ENCODE measurements at regions not wholly inside any gene's neighbourhood (a gene's known extent, or its start where the extent isn't known, plus 50 kb on each side); places are given as distances from the start of the nearest gene placed in this dataset.

DNA sequence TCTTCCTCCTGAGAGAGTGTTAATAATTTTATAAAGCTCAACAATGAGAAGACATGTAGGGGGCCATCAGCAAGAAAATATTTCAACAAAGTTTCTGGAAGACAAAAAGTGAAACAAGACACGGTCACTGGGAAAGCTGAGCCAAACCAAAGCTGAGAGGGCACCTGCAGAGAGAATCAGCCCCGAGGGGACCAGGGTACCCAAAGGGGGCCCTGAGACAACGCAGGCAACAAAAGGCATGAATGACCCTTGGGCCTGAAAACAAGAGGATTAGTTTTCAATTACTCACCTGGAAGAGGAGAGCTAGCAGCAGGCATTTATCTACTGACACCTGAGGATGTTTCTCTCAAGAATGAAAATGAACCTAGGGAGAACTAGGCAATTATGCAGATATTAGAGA, 461.2 kb upstream of the MGMT start:
- Histone ChIP-seq H3K27me3 (ENCODE audit: control insufficient read depth in 3 of 3, insufficient read depth in 3 of 3, low read depth in 1 of 3, low read length in 3 of 3) (no peaks in the 10 kb centered on the region), H3K18ac (ENCODE audit: low read length) (no peak overlapping the region), H2AK5ac (ENCODE audit: low read depth, low read length) (no peak overlapping the region), H4K8ac (ENCODE audit: low read depth, low read length) (no peak overlapping the region), H3K79me1 (ENCODE audit: low read depth, low read length) (no peaks in the 10 kb centered on the region), H3K4me1 (ENCODE audit: control insufficient read depth in 2 of 2, insufficient read depth in 1 of 2, low read depth in 1 of 2, low read length in 2 of 2) (peaks cover 0 to 3% of the 10 kb centered on the region in 2 donors), H3K36me3 (replicated peaks in 1 of 2; ENCODE audit: control insufficient read depth in 2 of 2, insufficient read depth in 2 of 2, low read length in 2 of 2) (no peaks in the 10 kb centered on the region), H3K27ac (replicated peaks; ENCODE audit: low read length) (no peak overlapping the region), H2AFZ (ENCODE audit: low read length) (no peak overlapping the region), H3K23ac (ENCODE audit: low read depth, low read length, poor library complexity) (no peak overlapping the region), H3K14ac (ENCODE audit: low read length) (no peak overlapping the region), H3K9me3 (replicated peaks in 1 of 2; ENCODE audit: control insufficient read depth in 2 of 2, insufficient read depth in 1 of 2, low read depth in 1 of 2, low read length in 2 of 2) (no peaks in the 10 kb centered on the region), H2BK120ac (ENCODE audit: low read depth, low read length) (no peak overlapping the region), H3K4me3 (ENCODE audit: low read length in 2 of 2) (no peak overlapping the region), H3K4ac (ENCODE audit: low read length) (no peak overlapping the region), H2BK15ac (ENCODE audit: low read length) (no peak overlapping the region), H2BK12ac (ENCODE audit: low read length) (no peak overlapping the region), H2BK5ac (ENCODE audit: low read length) (no peak overlapping the region), H4K91ac (ENCODE audit: low read depth, low read length, poor library complexity) (no peak overlapping the region), H3K9ac (ENCODE audit: low read depth, low read length, poor library complexity) (no peak overlapping the region), H3K4me2 (ENCODE audit: insufficient read depth, low read length, poor library complexity, severe bottlenecking) (no peak overlapping the region)
- no peak for DNase-seq (ENCODE audit: low spot score)
- no CpG with 5 or more reads among the region's 3 CpGs for WGBS, 2 donors (ENCODE audit: extremely low coverage in 2 of 2, insufficient read length in 2 of 2, insufficient replicate concordance in 1 of 2)

DNA sequence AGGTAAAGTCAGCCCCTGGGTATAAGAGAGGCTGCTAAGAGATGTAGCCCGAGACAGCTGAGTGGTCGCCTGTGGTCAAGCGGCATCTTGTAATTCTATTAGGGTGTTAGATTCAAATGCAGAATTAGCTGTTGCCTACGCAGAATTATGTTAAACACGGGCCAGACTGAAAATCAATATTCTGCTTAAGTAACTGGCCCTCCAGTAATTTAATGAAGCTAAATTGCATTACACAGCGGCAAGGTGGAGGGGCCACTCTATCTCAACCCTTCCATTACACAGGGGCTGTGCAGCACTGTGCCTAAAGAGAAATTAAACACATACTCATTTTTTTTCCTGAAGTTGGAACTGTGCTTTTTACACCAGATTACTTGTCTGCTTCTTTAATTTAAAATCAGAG, 448.5 kb upstream of the MGMT start:
- Histone ChIP-seq H2BK12ac (ENCODE audit: low read length) (no peak overlapping the region), H4K91ac (ENCODE audit: low read depth, low read length, poor library complexity) (no peak overlapping the region), H3K14ac (ENCODE audit: low read length) (no peak overlapping the region), H3K9ac (ENCODE audit: low read depth, low read length, poor library complexity) (no peak overlapping the region), H3K9me3 (replicated peaks in 1 of 2; ENCODE audit: control insufficient read depth in 2 of 2, insufficient read depth in 1 of 2, low read depth in 1 of 2, low read length in 2 of 2) (peaks cover 0 to 2% of the 10 kb centered on the region in 2 donors), H3K4me1 (ENCODE audit: control insufficient read depth in 2 of 2, insufficient read depth in 1 of 2, low read depth in 1 of 2, low read length in 2 of 2) (peaks cover 9% of the 10 kb centered on the region in 2 donors), H3K79me1 (ENCODE audit: low read depth, low read length) (no peaks in the 10 kb centered on the region), H3K27me3 (ENCODE audit: control insufficient read depth in 3 of 3, insufficient read depth in 3 of 3, low read depth in 1 of 3, low read length in 3 of 3) (peaks cover 0 to 2% (median 0%) of the 10 kb centered on the region in 3 experiments), H2AK5ac (ENCODE audit: low read depth, low read length) (no peak overlapping the region), H2BK15ac (ENCODE audit: low read length) (no peak overlapping the region), H3K4me3 (ENCODE audit: low read length in 2 of 2) (no peak overlapping the region), H3K4ac (ENCODE audit: low read length) (no peak overlapping the region), H3K4me2 (ENCODE audit: insufficient read depth, low read length, poor library complexity, severe bottlenecking) (no peak overlapping the region), H4K8ac (ENCODE audit: low read depth, low read length) (no peak overlapping the region), H2BK5ac (ENCODE audit: low read length) (no peak overlapping the region), H2BK120ac (ENCODE audit: low read depth, low read length) (no peak overlapping the region), H3K18ac (ENCODE audit: low read length) (no peak overlapping the region), H3K27ac (replicated peaks; ENCODE audit: low read length) (no peak overlapping the region), H2AFZ (ENCODE audit: low read length) (no peak overlapping the region), H3K36me3 (replicated peaks in 1 of 2; ENCODE audit: control insufficient read depth in 2 of 2, insufficient read depth in 2 of 2, low read length in 2 of 2) (no peaks in the 10 kb centered on the region), H3K23ac (ENCODE audit: low read depth, low read length, poor library complexity) (no peak overlapping the region)
- DNase-seq (ENCODE audit: low spot score): no peak
- WGBS, 2 donors (ENCODE audit: extremely low coverage in 2 of 2, insufficient read length in 2 of 2, insufficient replicate concordance in 1 of 2): no CpG with 5 or more reads among the region's 6 CpGs

DNA sequence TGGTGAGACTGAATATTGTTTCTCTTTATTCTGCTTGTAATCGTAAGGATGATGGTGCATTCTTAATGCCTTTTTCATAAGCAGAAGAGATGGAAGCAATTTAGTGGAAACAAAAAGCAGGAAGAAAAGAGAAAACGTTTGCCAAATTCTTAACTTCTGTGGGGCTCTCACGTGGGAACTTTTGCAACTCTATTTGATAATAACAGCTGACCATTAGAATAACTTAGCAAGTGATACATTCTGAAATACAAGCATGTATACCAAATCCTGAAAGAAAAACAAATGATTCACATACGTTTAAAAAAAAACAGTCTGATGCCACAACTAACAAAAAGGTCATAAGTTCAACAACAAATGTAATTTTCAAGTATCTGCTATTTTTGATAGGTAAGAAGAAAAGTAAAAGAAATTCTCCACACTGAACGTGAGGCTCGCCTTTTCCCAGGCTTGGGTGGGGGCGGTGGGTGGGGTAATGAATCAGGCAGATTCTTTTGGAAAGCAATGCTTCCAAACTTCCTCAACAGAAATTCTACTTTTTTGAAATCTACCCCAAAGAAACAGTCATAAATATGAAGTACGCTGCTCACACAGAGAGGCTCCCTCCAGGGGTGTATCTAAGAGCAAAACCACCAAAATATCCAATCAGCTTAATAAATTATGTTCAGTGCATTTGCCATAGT, 446.2 kb upstream of the MGMT start:
- Histone ChIP-seq H3K9me3 (replicated peaks in 1 of 2; ENCODE audit: control insufficient read depth in 2 of 2, insufficient read depth in 1 of 2, low read depth in 1 of 2, low read length in 2 of 2) (peaks cover 0 to 2% of the 10 kb centered on the region in 2 donors), H2BK120ac (ENCODE audit: low read depth, low read length) (no peak overlapping the region), H3K79me1 (ENCODE audit: low read depth, low read length) (no peaks in the 10 kb centered on the region), H3K18ac (ENCODE audit: low read length) (no peak overlapping the region), H2AK5ac (ENCODE audit: low read depth, low read length) (no peak overlapping the region), H3K4ac (ENCODE audit: low read length) (no peak overlapping the region), H3K23ac (ENCODE audit: low read depth, low read length, poor library complexity) (no peak overlapping the region), H2AFZ (ENCODE audit: low read length) (peak overlapping the region; percentile 80), H3K27ac (replicated peaks; ENCODE audit: low read length) (no peak overlapping the region), H3K4me3 (ENCODE audit: low read length in 2 of 2) (no peak overlapping the region), H3K4me1 (ENCODE audit: control insufficient read depth in 2 of 2, insufficient read depth in 1 of 2, low read depth in 1 of 2, low read length in 2 of 2) (peaks cover 9 to 12% of the 10 kb centered on the region in 2 donors), H3K14ac (ENCODE audit: low read length) (no peak overlapping the region), H2BK12ac (ENCODE audit: low read length) (no peak overlapping the region), H4K91ac (ENCODE audit: low read depth, low read length, poor library complexity) (no peak overlapping the region), H3K27me3 (ENCODE audit: control insufficient read depth in 3 of 3, insufficient read depth in 3 of 3, low read depth in 1 of 3, low read length in 3 of 3) (peaks cover 0 to 2% (median 0%) of the 10 kb centered on the region in 3 experiments), H3K9ac (ENCODE audit: low read depth, low read length, poor library complexity) (no peak overlapping the region), H2BK5ac (ENCODE audit: low read length) (no peak overlapping the region), H3K4me2 (ENCODE audit: insufficient read depth, low read length, poor library complexity, severe bottlenecking) (no peak overlapping the region), H3K36me3 (replicated peaks in 1 of 2; ENCODE audit: control insufficient read depth in 2 of 2, insufficient read depth in 2 of 2, low read length in 2 of 2) (no peaks in the 10 kb centered on the region), H4K8ac (ENCODE audit: low read depth, low read length) (no peak overlapping the region), H2BK15ac (ENCODE audit: low read length) (no peak overlapping the region)
- WGBS, 2 donors (ENCODE audit: extremely low coverage in 2 of 2, insufficient read length in 2 of 2, insufficient replicate concordance in 1 of 2): no CpG with 5 or more reads among the region's 8 CpGs
- no peak for DNase-seq (ENCODE audit: low spot score)

DNA sequence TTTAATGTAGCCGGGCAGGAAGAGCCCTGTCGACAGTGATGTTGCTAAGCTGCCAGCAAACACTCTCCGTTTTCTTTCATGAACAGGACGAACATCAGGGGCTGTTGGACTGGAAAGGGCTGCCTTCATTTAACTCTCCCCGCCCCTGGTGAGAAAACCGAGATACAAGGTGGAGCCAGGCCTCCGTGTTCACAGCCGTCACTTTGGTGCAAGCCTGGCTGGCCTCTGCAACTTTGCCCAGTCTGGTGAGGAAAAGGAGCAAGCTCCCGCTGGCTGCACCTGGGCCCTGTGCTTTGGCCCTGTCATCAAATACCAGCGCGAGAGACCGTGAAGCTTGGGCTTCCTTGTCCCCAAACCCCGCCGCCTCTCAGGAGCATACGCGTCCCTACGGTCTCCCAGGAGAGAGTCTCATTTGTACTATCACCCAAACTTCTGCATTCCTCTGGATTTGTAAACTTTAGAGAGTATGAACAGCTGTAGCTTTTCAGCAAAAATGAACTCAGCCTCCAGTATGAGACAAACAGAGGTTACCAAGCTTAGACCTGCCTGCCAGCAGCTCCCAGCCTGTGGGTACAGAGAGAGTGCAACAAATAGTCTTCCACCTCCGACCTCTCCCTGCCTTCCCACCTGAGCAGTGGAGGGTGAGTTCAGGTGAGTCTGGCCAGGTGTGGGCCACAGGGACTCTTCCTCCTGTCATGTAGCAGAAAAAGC, 445.3 kb upstream of the MGMT start:
- Histone ChIP-seq H2AFZ (ENCODE audit: low read length) (peak overlapping the region; percentile 80), H3K4me2 (ENCODE audit: insufficient read depth, low read length, poor library complexity, severe bottlenecking) (no peak overlapping the region), H3K9ac (ENCODE audit: low read depth, low read length, poor library complexity) (no peak overlapping the region), H3K27ac (replicated peaks; ENCODE audit: low read length) (peak overlapping the region; percentile 9), H3K4me1 (ENCODE audit: control insufficient read depth in 2 of 2, insufficient read depth in 1 of 2, low read depth in 1 of 2, low read length in 2 of 2) (peaks cover 9 to 12% of the 10 kb centered on the region in 2 donors), H2BK120ac (ENCODE audit: low read depth, low read length) (peak overlapping the region; percentile 27), H2BK15ac (ENCODE audit: low read length) (no peak overlapping the region), H2BK5ac (ENCODE audit: low read length) (no peak overlapping the region), H3K9me3 (replicated peaks in 1 of 2; ENCODE audit: control insufficient read depth in 2 of 2, insufficient read depth in 1 of 2, low read depth in 1 of 2, low read length in 2 of 2) (no peaks in the 10 kb centered on the region), H3K18ac (ENCODE audit: low read length) (peak overlapping the region; percentile 63), H4K91ac (ENCODE audit: low read depth, low read length, poor library complexity) (no peak overlapping the region), H3K27me3 (ENCODE audit: control insufficient read depth in 3 of 3, insufficient read depth in 3 of 3, low read depth in 1 of 3, low read length in 3 of 3) (no peaks in the 10 kb centered on the region), H3K4ac (ENCODE audit: low read length) (no peak overlapping the region), H3K14ac (ENCODE audit: low read length) (no peak overlapping the region), H3K4me3 (ENCODE audit: low read length in 2 of 2) (no peak overlapping the region), H3K79me1 (ENCODE audit: low read depth, low read length) (no peaks in the 10 kb centered on the region), H4K8ac (ENCODE audit: low read depth, low read length) (no peak overlapping the region), H3K36me3 (replicated peaks in 1 of 2; ENCODE audit: control insufficient read depth in 2 of 2, insufficient read depth in 2 of 2, low read length in 2 of 2) (no peaks in the 10 kb centered on the region), H2BK12ac (ENCODE audit: low read length) (no peak overlapping the region), H3K23ac (ENCODE audit: low read depth, low read length, poor library complexity) (no peak overlapping the region), H2AK5ac (ENCODE audit: low read depth, low read length) (no peak overlapping the region)
- no CpG with 5 or more reads among the region's 18 CpGs for WGBS, 2 donors (ENCODE audit: extremely low coverage in 2 of 2, insufficient read length in 2 of 2, insufficient replicate concordance in 1 of 2)
- DNase-seq (ENCODE audit: low spot score): peak; percentile 18

All from neuronal stem cell (in vitro differentiated cells).